Transverse colon (tissue), 3 donors: ENCODE measurements at regions not wholly inside any gene's neighbourhood (a gene's known extent, or its start where the extent isn't known, plus 50 kb on each side); places are given as distances from the start of the nearest gene placed in this dataset.

Source experiments
- POLR2A ChIP-seq: fragments of 450-650 bp; IDR thresholded peaks from one replicate; pipeline ENCODE4 v1.6.1; 2016; ENCODE audit warnings: antibody characterized with exemption, mild to moderate bottlenecking, moderate library complexity
- TF ChIP-seq, protein P1 (sequence below), 5 experiments: fragments of 200-600 bp in 3 of 5; fragments of 450-650 bp in 2 of 5; sonication (generic) in 3 of 5; IDR thresholded peaks; 1 replicate in 2 of 5; 2 replicates in 3 of 5; pipeline ENCODE4 v1.5.1; 2016 to 2017; ENCODE audit warnings: antibody characterized with exemption in 5 of 5, inconsistent platforms in 3 of 5, mild to moderate bottlenecking in 2 of 5, moderate library complexity in 1 of 5

DNA sequence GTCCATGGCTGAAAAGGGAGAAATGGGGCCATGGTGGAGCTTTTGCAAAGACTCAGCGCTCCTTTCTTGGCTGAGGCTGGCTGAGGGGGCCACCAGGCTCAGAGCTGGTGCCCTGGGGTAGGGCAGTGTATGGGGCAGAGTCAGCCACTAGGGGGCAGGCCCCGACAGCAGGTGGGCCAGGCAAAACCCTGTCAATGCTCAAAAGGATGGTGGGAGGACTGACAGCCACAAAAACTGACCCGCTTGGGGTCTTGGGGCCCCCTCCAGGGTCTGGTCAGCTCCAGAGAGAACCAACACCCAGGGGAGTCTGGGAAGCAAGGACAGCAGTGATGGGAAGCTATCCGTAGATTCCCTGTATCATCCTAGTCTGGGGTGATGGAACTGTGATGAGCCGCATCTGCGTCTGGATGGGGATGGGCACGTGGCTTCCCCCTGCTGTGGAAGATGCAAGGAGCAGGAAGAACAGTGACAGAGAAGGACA is 306.9 kb downstream of the DHX35 start:
- TF ChIP-seq, protein P1, sequence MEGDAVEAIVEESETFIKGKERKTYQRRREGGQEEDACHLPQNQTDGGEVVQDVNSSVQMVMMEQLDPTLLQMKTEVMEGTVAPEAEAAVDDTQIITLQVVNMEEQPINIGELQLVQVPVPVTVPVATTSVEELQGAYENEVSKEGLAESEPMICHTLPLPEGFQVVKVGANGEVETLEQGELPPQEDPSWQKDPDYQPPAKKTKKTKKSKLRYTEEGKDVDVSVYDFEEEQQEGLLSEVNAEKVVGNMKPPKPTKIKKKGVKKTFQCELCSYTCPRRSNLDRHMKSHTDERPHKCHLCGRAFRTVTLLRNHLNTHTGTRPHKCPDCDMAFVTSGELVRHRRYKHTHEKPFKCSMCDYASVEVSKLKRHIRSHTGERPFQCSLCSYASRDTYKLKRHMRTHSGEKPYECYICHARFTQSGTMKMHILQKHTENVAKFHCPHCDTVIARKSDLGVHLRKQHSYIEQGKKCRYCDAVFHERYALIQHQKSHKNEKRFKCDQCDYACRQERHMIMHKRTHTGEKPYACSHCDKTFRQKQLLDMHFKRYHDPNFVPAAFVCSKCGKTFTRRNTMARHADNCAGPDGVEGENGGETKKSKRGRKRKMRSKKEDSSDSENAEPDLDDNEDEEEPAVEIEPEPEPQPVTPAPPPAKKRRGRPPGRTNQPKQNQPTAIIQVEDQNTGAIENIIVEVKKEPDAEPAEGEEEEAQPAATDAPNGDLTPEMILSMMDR (IDR thresholded peaks at IDR 0.05) = peak; percentile 69 to 85 (median 77)
- no peak for TF ChIP-seq POLR2A
